ENCODE measurements at regions not wholly inside any gene's neighbourhood (a gene's known extent, or its start where the extent isn't known, plus 50 kb on each side); places are given as distances from the start of the nearest gene placed in this dataset.

- TF ChIP-seq CTCF (IDR thresholded peaks at IDR 0.05; ENCODE audit: low read length), result no peak
- TF ChIP-seq EZH2 (optimal IDR thresholded peaks at IDR 0.05; ENCODE audit: low read depth, low read length), result no peak
Measured at GRCh38 chr4:118410138-118410537, 57.3 kb upstream of the PRSS12 start.
